GM21576 (cell line): ENCODE measurements at regions not wholly inside any gene's neighbourhood (a gene's known extent, or its start where the extent isn't known, plus 50 kb on each side); places are given as distances from the start of the nearest gene placed in this dataset.
"Not testable (repeated sequence)": the region's sequence is repeated elsewhere in the genome, so short reads cannot be mapped to it uniquely, and the experiment has no call there.

ENCODE experiments used
- ATAC-seq: cut with Tn5 transposase; IDR thresholded peaks from one replicate; pipeline ENCODE4 v1.9.1; 2021; ENCODE audit warnings: mild to moderate bottlenecking, moderate library complexity; ENCODE audit not compliant: unreplicated experiment

- no peak for ATAC-seq
Observed at GRCh38 chr3:162597226-162597625, 1100.6 kb downstream of the OTOL1 start.

GRCh38 chr3:162598500-162598899 lies 1101.9 kb downstream of the OTOL1 start:
- not testable (repeated sequence) for ATAC-seq

GRCh38 chr3:162599742-162600141 lies 1103.1 kb downstream of the OTOL1 start:
- ATAC-seq, result not testable (repeated sequence)

GRCh38 chr3:162601101-162601670 lies 1104.6 kb downstream of the OTOL1 start:
- no peak for ATAC-seq

GRCh38 chr3:162602619-162603018 lies 1106.0 kb downstream of the OTOL1 start:
- no peak for ATAC-seq

GRCh38 chr3:162605651-162606204 lies 1109.1 kb downstream of the OTOL1 start:
- no peak for ATAC-seq

- ATAC-seq, result no peak
Observed at GRCh38 chr3:162610261-162610660, 1113.7 kb downstream of the OTOL1 start.

- no peak for ATAC-seq
Observed at GRCh38 chr3:162612991-162613390, 1116.4 kb downstream of the OTOL1 start.

- ATAC-seq, result no peak
Observed at GRCh38 chr3:162626172-162626571, 1129.6 kb downstream of the OTOL1 start.

- ATAC-seq, result no peak
Observed at GRCh38 chr3:162628531-162628930, 1131.9 kb downstream of the OTOL1 start.

- ATAC-seq, result no peak
Observed at GRCh38 chr3:162629372-162629771, 1132.8 kb downstream of the OTOL1 start.

- no peak for ATAC-seq
Observed at GRCh38 chr3:162632672-162633071, 1136.1 kb downstream of the OTOL1 start.

- ATAC-seq, result not testable (repeated sequence)
Observed at GRCh38 chr3:162640208-162640607, 1143.6 kb downstream of the OTOL1 start.

- no peak for ATAC-seq
Observed at GRCh38 chr3:162641317-162641716, 1144.7 kb downstream of the OTOL1 start.

- no peak for ATAC-seq
Observed at GRCh38 chr3:162641907-162642306, 1145.3 kb downstream of the OTOL1 start.

- no peak for ATAC-seq
Observed at GRCh38 chr3:162643245-162643644, 1146.6 kb downstream of the OTOL1 start.

GRCh38 chr3:162647321-162647720 lies 1150.7 kb downstream of the OTOL1 start:
- ATAC-seq, result no peak

GRCh38 chr3:162658003-162658402 lies 1161.4 kb downstream of the OTOL1 start:
- no peak for ATAC-seq

- no peak for ATAC-seq
Observed at GRCh38 chr3:162665684-162666391, 1169.2 kb downstream of the OTOL1 start.

- no peak for ATAC-seq
Observed at GRCh38 chr3:162666835-162667234, 1170.2 kb downstream of the OTOL1 start.

- ATAC-seq, result no peak
Observed at GRCh38 chr3:162670181-162670580, 1173.6 kb downstream of the OTOL1 start.

GRCh38 chr3:162677475-162677874 lies 1180.9 kb downstream of the OTOL1 start:
- ATAC-seq, result no peak
